ENCODE measurements at regions not wholly inside any gene's neighbourhood (a gene's known extent, or its start where the extent isn't known, plus 50 kb on each side); places are given as distances from the start of the nearest gene placed in this dataset.
A peak's percentile ranks its signal among the peaks of the same experiment; 100 is the strongest.
"Not testable (repeated sequence)": the region's sequence is repeated elsewhere in the genome, so short reads cannot be mapped to it uniquely, and the experiment has no call there.

- Histone ChIP-seq H3K4me3 (no peak overlapping the region), H3K27me3 (ENCODE audit: insufficient read depth in 3 of 3, low read length in 2 of 3) (no peaks in the 10 kb centered on the region), H3K36me3 (ENCODE audit: insufficient read depth in 1 of 2, low read depth in 1 of 2) (no peaks in the 10 kb centered on the region), H3K4me1 (no peaks in the 10 kb centered on the region), H3K27ac (no peak overlapping the region), H3K9me3 (peaks cover 4% of the 10 kb centered on the region)
- ATAC-seq (no peak), DNase-seq (no peak)
- intact Hi-C loops (cut with DNase I), result no loop called here
- 85 to 91% (median 86%) methylated on average over 4 of the region's 4 CpGs for WGBS, 3 donors
- TF ChIP-seq CTCF (IDR thresholded peaks at IDR 0.05), result no peak
These were observed 194.4 kb downstream of the BTBD3 start for GRCh38 chr20:12112089-12112474.

GRCh38 chr20:12112665-12113064 is 195.0 kb downstream of the BTBD3 start:
- Histone ChIP-seq H3K36me3 (ENCODE audit: insufficient read depth in 1 of 2, low read depth in 1 of 2) (no peaks in the 10 kb centered on the region), H3K9me3 (no peaks in the 10 kb centered on the region), H3K27ac (no peak overlapping the region), H3K27me3 (ENCODE audit: insufficient read depth in 3 of 3, low read length in 2 of 3) (no peaks in the 10 kb centered on the region), H3K4me1 (no peaks in the 10 kb centered on the region), H3K4me3 (no peak overlapping the region)
- intact Hi-C loops (cut with DNase I), result no loop called here
- WGBS, 3 donors, result 82 to 84% (median 82%) methylated on average over 2 of the region's 2 CpGs
- TF ChIP-seq CTCF (IDR thresholded peaks at IDR 0.05), result no peak
- no peak for ATAC-seq
- DNase-seq, result no peak

GRCh38 chr20:12113075-12113467 is 195.4 kb downstream of the BTBD3 start:
- ATAC-seq (no peak), DNase-seq (no peak)
- no peaks in the 10 kb centered on the region for H3K36me3 ChIP-seq (ENCODE audit: insufficient read depth in 1 of 2, low read depth in 1 of 2)
- WGBS, 3 donors, result 88 to 92% (median 89%) methylated on average over 3 of the region's 3 CpGs
- H3K27ac ChIP-seq, result no peak overlapping the region
- no peak overlapping the region for H3K4me3 ChIP-seq
- no peaks in the 10 kb centered on the region for H3K27me3 ChIP-seq (ENCODE audit: insufficient read depth in 3 of 3, low read length in 2 of 3)
- TF ChIP-seq CTCF (IDR thresholded peaks at IDR 0.05), result no peak
- intact Hi-C loops (cut with DNase I), result no loop called here
- H3K9me3 ChIP-seq, result no peaks in the 10 kb centered on the region
- H3K4me1 ChIP-seq, result no peaks in the 10 kb centered on the region

- Histone ChIP-seq H3K36me3 (ENCODE audit: insufficient read depth in 1 of 2, low read depth in 1 of 2) (no peaks in the 10 kb centered on the region), H3K9me3 (no peaks in the 10 kb centered on the region), H3K27ac (no peak overlapping the region), H3K4me1 (no peaks in the 10 kb centered on the region), H3K27me3 (ENCODE audit: insufficient read depth in 3 of 3, low read length in 2 of 3) (no peaks in the 10 kb centered on the region), H3K4me3 (no peak overlapping the region)
- DNase-seq (no peak), ATAC-seq (peak in 3 of 4 donors; percentile 44 to 61 (median 51))
- intact Hi-C loops (cut with DNase I), result no loop called here
- no peak for TF ChIP-seq CTCF (IDR thresholded peaks at IDR 0.05)
- WGBS, 3 donors, result 21 to 35% (median 25%) methylated on average over 10 of the region's 10 CpGs
These were observed 196.0 kb downstream of the BTBD3 start for GRCh38 chr20:12113468-12114371.

- H3K27me3 ChIP-seq (ENCODE audit: insufficient read depth in 3 of 3, low read length in 2 of 3); DNase-seq; H3K4me3 ChIP-seq; ATAC-seq; intact Hi-C loops (cut with DNase I); H3K4me1 ChIP-seq; H3K9me3 ChIP-seq; H3K27ac ChIP-seq; H3K36me3 ChIP-seq (ENCODE audit: insufficient read depth in 1 of 2, low read depth in 1 of 2): not testable (repeated sequence)
- 71 to 78% (median 72%) methylated on average over 13 of the region's 13 CpGs for WGBS, 3 donors
These were observed 211.4 kb downstream of the BTBD3 start for GRCh38 chr20:12129114-12129513.

- H3K9me3 ChIP-seq; H3K27ac ChIP-seq; H3K4me3 ChIP-seq; intact Hi-C loops (cut with DNase I); H3K4me1 ChIP-seq; DNase-seq; ATAC-seq; H3K36me3 ChIP-seq (ENCODE audit: insufficient read depth in 1 of 2, low read depth in 1 of 2); H3K27me3 ChIP-seq (ENCODE audit: insufficient read depth in 3 of 3, low read length in 2 of 3): not testable (repeated sequence)
- WGBS, 3 donors, result 83 to 97% (median 91%) methylated on average over 10 of the region's 10 CpGs
These were observed 211.8 kb downstream of the BTBD3 start for GRCh38 chr20:12129532-12129931.
